Gastrocnemius medialis (tissue), 4 donors: ENCODE measurements at regions not wholly inside any gene's neighbourhood (a gene's known extent, or its start where the extent isn't known, plus 50 kb on each side); places are given as distances from the start of the nearest gene placed in this dataset.

Experiments used
- POLR2A ChIP-seq, 2 donors: fragments of 450-650 bp; IDR thresholded peaks; one replicate each; pipeline ENCODE4 v1.6.1; 2017; ENCODE audit warnings: antibody characterized with exemption in 2 of 2, mild to moderate bottlenecking in 2 of 2, moderate library complexity in 2 of 2
- TF ChIP-seq, protein P1 (sequence below), 5 experiments: fragments of 450-650 bp in 3 of 5; fragments of 200-600 bp in 2 of 5; sonication (generic) in 2 of 5; IDR thresholded peaks in 4 of 5; conservative IDR thresholded peaks in 1 of 5; 1 replicate in 4 of 5; 2 replicates in 1 of 5; pipeline ENCODE4 v1.5.1; 2016 to 2019; ENCODE audit warnings: antibody characterized with exemption in 5 of 5, mild to moderate bottlenecking in 3 of 5, moderate library complexity in 3 of 5

GRCh38 chr14:89721956-89722355 is 232.6 kb downstream of the EFCAB11 start:
- TF ChIP-seq, protein P1, sequence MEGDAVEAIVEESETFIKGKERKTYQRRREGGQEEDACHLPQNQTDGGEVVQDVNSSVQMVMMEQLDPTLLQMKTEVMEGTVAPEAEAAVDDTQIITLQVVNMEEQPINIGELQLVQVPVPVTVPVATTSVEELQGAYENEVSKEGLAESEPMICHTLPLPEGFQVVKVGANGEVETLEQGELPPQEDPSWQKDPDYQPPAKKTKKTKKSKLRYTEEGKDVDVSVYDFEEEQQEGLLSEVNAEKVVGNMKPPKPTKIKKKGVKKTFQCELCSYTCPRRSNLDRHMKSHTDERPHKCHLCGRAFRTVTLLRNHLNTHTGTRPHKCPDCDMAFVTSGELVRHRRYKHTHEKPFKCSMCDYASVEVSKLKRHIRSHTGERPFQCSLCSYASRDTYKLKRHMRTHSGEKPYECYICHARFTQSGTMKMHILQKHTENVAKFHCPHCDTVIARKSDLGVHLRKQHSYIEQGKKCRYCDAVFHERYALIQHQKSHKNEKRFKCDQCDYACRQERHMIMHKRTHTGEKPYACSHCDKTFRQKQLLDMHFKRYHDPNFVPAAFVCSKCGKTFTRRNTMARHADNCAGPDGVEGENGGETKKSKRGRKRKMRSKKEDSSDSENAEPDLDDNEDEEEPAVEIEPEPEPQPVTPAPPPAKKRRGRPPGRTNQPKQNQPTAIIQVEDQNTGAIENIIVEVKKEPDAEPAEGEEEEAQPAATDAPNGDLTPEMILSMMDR (IDR thresholded peaks at IDR 0.05 in 4 of 5, conservative IDR thresholded peaks at IDR 0.05 in 1 of 5), result no peak
- no peak for TF ChIP-seq POLR2A (IDR thresholded peaks at IDR 0.05)
